Esophagus squamous epithelium (tissue), 4 donors: ENCODE measurements at regions not wholly inside any gene's neighbourhood (a gene's known extent, or its start where the extent isn't known, plus 50 kb on each side); places are given as distances from the start of the nearest gene placed in this dataset.

Experiments
- CTCF ChIP-seq, 6 experiments: fragments of 450-650 bp in 4 of 6; fragments of 200-600 bp in 2 of 6; sonication (generic) in 2 of 6; IDR thresholded peaks; one replicate each; pipeline ENCODE4 v1.5.1; 2016 to 2019; ENCODE audit warnings: antibody characterized with exemption in 6 of 6, mild to moderate bottlenecking in 4 of 6, moderate library complexity in 4 of 6
- POLR2A ChIP-seq, 4 donors: fragments of 450-650 bp; IDR thresholded peaks; one replicate each; pipeline ENCODE4 v1.6.1; 2017; ENCODE audit warnings: antibody characterized with exemption in 4 of 4, mild to moderate bottlenecking in 4 of 4, moderate library complexity in 3 of 4

GRCh38 chr2:76563730-76564129 is 853.0 kb upstream of the GCFC2 start:
- TF ChIP-seq CTCF (IDR thresholded peaks at IDR 0.05), result no peak
- TF ChIP-seq POLR2A (IDR thresholded peaks at IDR 0.05), result no peak
